ENCODE measurements at regions not wholly inside any gene's neighbourhood (a gene's known extent, or its start where the extent isn't known, plus 50 kb on each side); places are given as distances from the start of the nearest gene placed in this dataset.

GRCh38 chr16:85237817-85238216, 125.5 kb upstream of the CIBAR2 start:
- TF ChIP-seq CTCF (IDR thresholded peaks at IDR 0.05) = no peak
- TF ChIP-seq SIN3A (IDR thresholded peaks at IDR 0.05; ENCODE audit: borderline replicate concordance, insufficient read depth, low read depth, low read length) = no peak
- no peak for TF ChIP-seq TCF7L2 (IDR thresholded peaks at IDR 0.05; ENCODE audit: low read depth, low read length)
- no peak for TF ChIP-seq POLR2AphosphoS5 (IDR thresholded peaks at IDR 0.05; ENCODE audit: low read depth, low read length)
